IMR-90 (cell line): ENCODE measurements at regions not wholly inside any gene's neighbourhood (a gene's known extent, or its start where the extent isn't known, plus 50 kb on each side); places are given as distances from the start of the nearest gene placed in this dataset.
A peak's percentile ranks its signal among the peaks of the same experiment; 100 is the strongest.

Experiments
- ATAC-seq: fragments of 200-7000 bp; cut with Tn5 transposase; 2 replicates; pipeline ENCODE4 v1.9.1; 2020; ENCODE audit warnings: low read depth, mild to moderate bottlenecking, moderate library complexity
- BruUV-seq: library from RNA; stranded (reverse); fragments of 400-500 nt; replicated peaks from 2 replicates; lab custom pipeline; 2021; lab: Mats Ljungman, UMichigan
- CTCF ChIA-PET: fragments of 300-600 bp; formaldehyde crosslinking; extraction: SDS; loops from one replicate; lab custom pipeline; 2021; ENCODE audit warnings: antibody characterized with exemption; lab: Yijun Ruan, JAX
- POLR2A ChIA-PET: fragments of 300-600 bp; sonication (Branson Sonifier 250); formaldehyde crosslinking; loops from one replicate; lab custom pipeline; 2022; ENCODE audit warnings: antibody characterized with exemption; ENCODE audit not compliant: unreplicated experiment; lab: Charles Lee
- DNase-seq: peaks from one replicate; pipeline ENCODE4 v3.0.0; 2013
- H2AFZ ChIP-seq: replicated peaks from 2 replicates; pipeline ENCODE3; 2013; ENCODE audit warnings: low read length, mild to moderate bottlenecking; ENCODE audit not compliant: poor library complexity
- H2AK5ac ChIP-seq: 2 replicates; pipeline ENCODE4 v1.6.1; 2013; ENCODE audit warnings: low read depth, low read length, inconsistent platforms
- H2AK9ac ChIP-seq: replicated peaks from 2 replicates; pipeline ENCODE3; 2013; ENCODE audit warnings: mild to moderate bottlenecking, low read depth, low read length, moderate library complexity; ENCODE audit not compliant: poor library complexity
- H2BK120ac ChIP-seq: 2 replicates; pipeline ENCODE4 v1.6.1; 2013; ENCODE audit warnings: low read depth, low read length, inconsistent platforms
- H2BK15ac ChIP-seq: 3 replicates; pipeline ENCODE4 v1.6.1; 2013; ENCODE audit warnings: low read depth, low read length, inconsistent platforms
- H2BK20ac ChIP-seq: 2 replicates; pipeline ENCODE4 v1.6.1; 2013; ENCODE audit warnings: low read depth, mild to moderate bottlenecking, inconsistent platforms, low read length, moderate library complexity
- H2BK5ac ChIP-seq: 2 replicates; pipeline ENCODE4 v1.6.1; 2013; ENCODE audit warnings: mild to moderate bottlenecking, low read depth, low read length, inconsistent platforms; ENCODE audit not compliant: poor library complexity, severe bottlenecking
- H3K14ac ChIP-seq: replicated peaks from 2 replicates; pipeline ENCODE4 v1.6.1; 2013; ENCODE audit warnings: low read depth, low read length, inconsistent platforms
- H3K18ac ChIP-seq: 2 replicates; pipeline ENCODE4 v1.6.1; 2013; ENCODE audit warnings: low read depth, low read length, control low read depth
- H3K23ac ChIP-seq: 2 replicates; pipeline ENCODE4 v1.6.1; 2013; ENCODE audit warnings: low read depth, low read length, inconsistent platforms
- H3K27ac ChIP-seq: 2 replicates; pipeline ENCODE4 v1.5.1; 2013; ENCODE audit warnings: mild to moderate bottlenecking, control low read depth, low read length; ENCODE audit not compliant: insufficient read depth
- H3K27me3 ChIP-seq: 2 replicates; pipeline ENCODE4 v1.6.1; 2013; ENCODE audit warnings: low read length; ENCODE audit not compliant: control insufficient read depth, insufficient read depth
- H3K36me3 ChIP-seq: 2 replicates; pipeline ENCODE4 v1.6.1; 2013; ENCODE audit warnings: low read length, mixed read lengths; ENCODE audit not compliant: control insufficient read depth, insufficient read depth
- H3K4ac ChIP-seq: 2 replicates; pipeline ENCODE4 v1.6.1; 2013; ENCODE audit warnings: low read depth, low read length, inconsistent platforms
- H3K4me1 ChIP-seq: 2 replicates; pipeline ENCODE4 v1.6.1; 2013; ENCODE audit warnings: low read length, mixed read lengths; ENCODE audit not compliant: control insufficient read depth, insufficient read depth
- H3K4me2 ChIP-seq: 2 replicates; pipeline ENCODE4 v1.6.1; 2013; ENCODE audit warnings: low read depth, mild to moderate bottlenecking, control low read depth, low read length, moderate library complexity
- H3K4me3 ChIP-seq: 2 replicates; pipeline ENCODE4 v1.5.1; 2013; ENCODE audit warnings: low read depth, mild to moderate bottlenecking, control low read depth, low read length, moderate library complexity; ENCODE audit not compliant: insufficient read depth
- H3K56ac ChIP-seq: 2 replicates; pipeline ENCODE4 v1.6.1; 2013; ENCODE audit warnings: low read length, inconsistent platforms; ENCODE audit not compliant: insufficient read depth; ENCODE audit errors: extremely low read depth
- H3K79me1 ChIP-seq, 2 experiments: 2 replicates each; pipeline ENCODE4 v1.6.1; 2013; ENCODE audit warnings: low read length in 2 of 2, inconsistent platforms in 1 of 2, low read depth in 1 of 2
- H3K9ac ChIP-seq: 2 replicates; pipeline ENCODE4 v1.6.1; 2013; ENCODE audit warnings: low read depth, low read length, control low read depth
- H3K9me1 ChIP-seq: 2 replicates; pipeline ENCODE4 v1.6.1; 2013; ENCODE audit warnings: low read length, inconsistent platforms; ENCODE audit not compliant: insufficient read depth
- H3K9me3 ChIP-seq: 2 replicates; pipeline ENCODE4 v1.6.1; 2013; ENCODE audit warnings: low read length; ENCODE audit not compliant: control insufficient read depth, insufficient read depth
- H4K20me1 ChIP-seq: 2 replicates; pipeline ENCODE4 v1.6.1; 2013; ENCODE audit warnings: low read length, inconsistent platforms; ENCODE audit not compliant: insufficient read depth
- H4K5ac ChIP-seq: 2 replicates; pipeline ENCODE4 v1.6.1; 2013; ENCODE audit warnings: mild to moderate bottlenecking, low read depth, low read length, control low read depth
- H4K8ac ChIP-seq, 2 experiments: 2 replicates each; pipeline ENCODE4 v1.6.1; 2013; ENCODE audit warnings: low read depth in 2 of 2, low read length in 2 of 2, control low read depth in 1 of 2, inconsistent platforms in 1 of 2
- H4K91ac ChIP-seq: 2 replicates; pipeline ENCODE4 v1.6.1; 2013; ENCODE audit warnings: low read depth, low read length, inconsistent platforms; ENCODE audit not compliant: insufficient read depth
- MAFK ChIP-seq: IDR thresholded peaks from 2 replicates; pipeline ENCODE4 v1.6.1; 2012; ENCODE audit warnings: low read depth, low read length, improper control_type of control experiment
- NFE2L2 ChIP-seq: fragments of 150-350 bp; IDR thresholded peaks from 2 replicates; pipeline ENCODE4 v1.6.1; 2016; ENCODE audit warnings: low read depth, mild to moderate bottlenecking, low read length
- WGBS, 2 experiments: methylation state at CpG; one replicate each; pipeline versions ENCODE4 v1.1.5 to v1.1.7; 2013; ENCODE audit warnings: missing lambda C conversion rate in 2 of 2; ENCODE audit not compliant: insufficient read length in 1 of 2; ENCODE audit errors: extremely low coverage in 2 of 2; 5-methylcytosine and 5-hydroxymethylcytosine counted together
- dilution Hi-C: fragments of 300-500 bp; cut with HindIII; formaldehyde crosslinking; loops from one replicate; pipeline ENCODE4 v1.14.3; 2018; ENCODE audit warnings: low sequenced_read_pairs; ENCODE audit not compliant: unreplicated experiment
- in situ Hi-C: fragments of 300-500 bp; cut with MboI; formaldehyde crosslinking; loops from 3 replicates; pipeline ENCODE4 v1.14.3; 2019; ENCODE audit warnings: low sequenced_read_pairs, inconsistent platforms, mixed read lengths
- intact Hi-C: fragments of 100-400 bp; cut with micrococcal nuclease; formaldehyde crosslinking; loops from 2 replicates; pipeline ENCODE4 v1.10.0; 2022

DNA sequence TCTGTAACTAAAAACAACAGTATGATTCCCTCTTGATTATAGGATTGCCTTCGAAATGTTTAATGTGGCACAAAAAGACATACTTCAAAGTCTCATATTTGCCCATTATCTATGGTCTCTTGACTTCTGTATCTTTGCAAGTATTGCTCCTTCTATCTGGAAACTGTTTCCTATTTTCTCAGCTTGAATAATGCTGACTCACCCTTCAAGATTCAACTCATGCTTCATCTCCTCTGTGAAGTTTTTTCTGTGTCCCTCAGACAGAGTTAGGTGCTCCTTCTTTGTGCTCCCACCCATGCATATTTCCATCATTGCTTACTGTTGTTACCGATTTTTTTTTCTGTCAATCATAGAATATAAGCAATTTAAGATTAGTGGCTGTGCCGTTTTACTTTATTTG lies 192.8 kb upstream of the ROBO1 start:
- dilution Hi-C loops: no loop called here
- no peaks in the 10 kb centered on the region for H3K79me1 ChIP-seq
- no peak overlapping the region for H2BK20ac ChIP-seq
- H3K9me3 ChIP-seq: peaks cover 3% of the 10 kb centered on the region; the same call in 1 of the 2 replicates
- CTCF ChIA-PET: no interaction called here
- no peak overlapping the region for H2BK15ac ChIP-seq
- intact Hi-C loops: no loop called here
- no peak overlapping the region for H4K8ac ChIP-seq
- H3K4ac ChIP-seq: no peak overlapping the region
- H2AFZ ChIP-seq: no peak overlapping the region
- H3K23ac ChIP-seq: no peak overlapping the region
- H4K5ac ChIP-seq: no peak overlapping the region
- no peak overlapping the region for H2BK5ac ChIP-seq
- no peak overlapping the region for H3K56ac ChIP-seq
- H3K9ac ChIP-seq: no peak overlapping the region
- no peaks in the 10 kb centered on the region for H4K20me1 ChIP-seq
- POLR2A ChIA-PET: no interaction called here
- no CpG with 5 or more reads among the region's 3 CpGs for WGBS, 2 experiments
- no peak overlapping the region for H2AK5ac ChIP-seq
- ATAC-seq (no peak), DNase-seq (no peak)
- no peak overlapping the region for H3K4me3 ChIP-seq
- H2BK120ac ChIP-seq: no peak overlapping the region
- no peak overlapping the region for H3K4me2 ChIP-seq
- H2AK9ac ChIP-seq: no peak overlapping the region
- H3K27me3 ChIP-seq: no peaks in the 10 kb centered on the region
- no peak overlapping the region for H3K14ac ChIP-seq
- no peak overlapping the region for H3K27ac ChIP-seq
- no peak overlapping the region for H4K91ac ChIP-seq
- TF ChIP-seq NFE2L2 (peak; percentile 53), MAFK (no peak)
- no peak overlapping the region for H3K18ac ChIP-seq
- no peaks in the 10 kb centered on the region for H3K4me1 ChIP-seq
- H3K36me3 ChIP-seq: no peaks in the 10 kb centered on the region
- BruUV-seq: no TSS peak
- in situ Hi-C loops: no loop called here
- H3K9me1 ChIP-seq: no peaks in the 10 kb centered on the region
